Central memory CD8-positive, alpha-beta T cell (primary cell): ENCODE measurements at regions not wholly inside any gene's neighbourhood (a gene's known extent, or its start where the extent isn't known, plus 50 kb on each side); places are given as distances from the start of the nearest gene placed in this dataset.
"Not testable (repeated sequence)": the region's sequence is repeated elsewhere in the genome, so short reads cannot be mapped to it uniquely, and the experiment has no call there.

ENCODE experiments used
- ATAC-seq: fragments of 150-1000 bp; cut with Tn5 transposase; replicated peaks from 2 replicates; pipeline ENCODE4 v1.10.0; 2022; ENCODE audit warnings: mild to moderate bottlenecking, moderate FRiP score, moderate number of reproducible peaks; ENCODE audit not compliant: poor library complexity, severe bottlenecking; ENCODE audit errors: extremely low read depth
- DNase-seq, 2 donors: peaks; one replicate each; pipeline ENCODE4 v3.0.0; 2021; ENCODE audit warnings: low spot score in 2 of 2
- H3K27ac Mint-ChIP-seq: one replicate; pipeline ENCODE4 v1.8.0; 2022; ENCODE audit warnings: low read depth, mild to moderate bottlenecking, moderate library complexity, mixed read lengths
- H3K27me3 Mint-ChIP-seq: one replicate; pipeline ENCODE4 v1.8.0; 2022; ENCODE audit warnings: mixed read lengths
- H3K36me3 Mint-ChIP-seq: one replicate; pipeline ENCODE4 v1.8.0; 2022; ENCODE audit warnings: mild to moderate bottlenecking, moderate library complexity, mixed read lengths; ENCODE audit not compliant: insufficient read depth
- H3K4me1 Mint-ChIP-seq: one replicate; pipeline ENCODE4 v1.8.0; 2022; ENCODE audit warnings: mixed read lengths
- H3K4me3 Mint-ChIP-seq: one replicate; pipeline ENCODE4 v1.8.0; 2022; ENCODE audit warnings: mild to moderate bottlenecking, moderate library complexity, mixed read lengths
- H3K9me3 Mint-ChIP-seq: one replicate; pipeline ENCODE4 v1.8.0; 2022; ENCODE audit warnings: mixed read lengths

DNA sequence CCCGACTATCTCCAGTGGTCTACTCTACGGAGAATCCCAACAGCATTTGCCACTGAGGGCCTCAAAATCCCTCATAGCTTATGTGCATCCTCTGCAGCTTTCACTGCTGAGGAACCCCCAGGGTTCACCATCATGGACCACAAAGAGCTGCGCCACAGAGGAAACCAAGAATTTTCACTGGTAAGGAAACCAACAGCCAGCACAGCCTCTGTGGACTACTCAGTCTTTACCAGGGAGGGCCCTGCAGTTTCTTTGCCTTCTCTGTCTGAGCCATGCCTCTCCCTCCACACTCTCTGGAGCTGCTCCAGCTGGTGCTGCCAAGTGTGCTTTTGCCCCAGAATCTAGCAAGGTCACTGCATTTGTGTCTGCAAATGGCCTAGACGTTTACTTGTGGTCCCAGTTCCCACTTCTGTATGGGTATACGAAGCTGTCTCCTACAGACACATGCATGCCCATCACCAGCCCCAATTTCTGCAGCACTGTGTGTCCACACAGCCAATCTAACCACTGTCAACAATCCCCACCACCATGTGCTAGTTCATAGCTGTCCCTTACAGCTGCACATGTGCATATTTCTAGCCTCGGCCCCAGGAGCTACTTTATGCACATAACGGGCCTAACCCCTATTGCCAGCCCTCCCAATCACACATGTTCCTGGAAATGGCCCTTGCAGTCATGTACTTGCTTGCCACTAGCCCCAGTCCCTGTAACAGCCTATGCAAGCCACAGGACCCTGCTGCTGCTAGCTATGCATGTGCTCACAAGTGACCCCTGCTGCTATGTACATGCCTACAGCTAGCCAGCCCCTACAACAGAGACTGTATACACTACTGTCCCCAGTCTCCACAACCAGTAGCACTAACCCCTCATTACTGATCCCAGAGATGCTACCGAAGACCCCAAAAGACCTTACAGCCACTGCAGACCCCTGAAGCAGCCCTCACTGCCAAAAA is 1437.4 kb downstream of the CDH11 start:
- H3K27me3 Mint-ChIP-seq: no peaks in the 10 kb centered on the region
- no peaks in the 10 kb centered on the region for H3K36me3 Mint-ChIP-seq
- peaks cover 20% of the 10 kb centered on the region for H3K9me3 Mint-ChIP-seq
- no peaks in the 10 kb centered on the region for H3K4me1 Mint-ChIP-seq
- no peak overlapping the region for H3K4me3 Mint-ChIP-seq
- ATAC-seq (no peak), DNase-seq (no peak)
- H3K27ac Mint-ChIP-seq: no peak overlapping the region

DNA sequence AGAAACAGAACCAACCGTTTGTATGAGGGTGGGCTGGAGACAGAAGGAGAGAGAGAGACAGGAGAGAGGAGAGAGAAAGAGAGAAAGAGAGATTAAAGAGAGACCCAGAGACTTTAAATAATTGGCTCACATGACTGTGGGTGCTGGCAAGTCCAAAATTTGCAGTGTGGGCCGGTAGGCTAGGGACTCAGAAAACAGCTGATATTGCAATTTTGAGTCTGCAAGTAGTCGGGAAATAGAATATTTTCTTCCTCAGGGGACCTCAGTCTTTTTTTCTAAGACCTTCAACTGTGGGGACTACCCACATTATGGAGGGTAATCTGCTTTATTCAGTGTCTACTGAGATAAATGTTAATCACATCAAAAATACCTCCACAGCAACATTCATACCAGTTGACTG is 1439.0 kb downstream of the CDH11 start:
- H3K4me1 Mint-ChIP-seq: no peaks in the 10 kb centered on the region
- H3K9me3 Mint-ChIP-seq: peaks cover 20% of the 10 kb centered on the region
- no peak overlapping the region for H3K27ac Mint-ChIP-seq
- ATAC-seq: no peak
- H3K27me3 Mint-ChIP-seq: no peaks in the 10 kb centered on the region
- no peaks in the 10 kb centered on the region for H3K36me3 Mint-ChIP-seq
- no peak for DNase-seq
- H3K4me3 Mint-ChIP-seq: no peak overlapping the region

GRCh38 chr16:63672493-63672892 is 1449.4 kb downstream of the CDH11 start:
- Mint-ChIP-seq H3K27me3 (no peaks in the 10 kb centered on the region), H3K36me3 (no peaks in the 10 kb centered on the region), H3K9me3 (peaks cover 34% of the 10 kb centered on the region), H3K4me3 (no peak overlapping the region), H3K27ac (no peak overlapping the region), H3K4me1 (no peaks in the 10 kb centered on the region)
- DNase-seq (no peak), ATAC-seq (no peak)

DNA sequence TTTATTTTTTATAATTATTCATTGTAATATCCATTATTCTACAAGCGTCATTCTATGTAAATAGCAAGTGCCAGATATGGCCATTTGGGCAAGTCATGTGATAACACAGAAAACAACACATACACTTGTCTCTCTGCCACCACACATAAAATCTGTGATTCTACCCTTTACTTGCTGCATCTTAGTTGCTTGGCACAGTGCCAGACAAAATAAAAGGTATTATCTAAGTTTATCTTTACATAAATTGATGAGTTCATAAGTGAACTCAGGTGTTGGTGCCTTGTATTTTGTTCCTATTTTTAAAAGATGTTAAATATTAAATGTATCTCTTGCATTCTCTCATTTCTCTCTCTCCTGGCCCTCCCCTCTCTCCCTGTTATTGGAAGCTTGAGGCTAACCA is 1458.7 kb downstream of the CDH11 start:
- Mint-ChIP-seq H3K27me3 (no peaks in the 10 kb centered on the region), H3K9me3 (peaks cover 18% of the 10 kb centered on the region), H3K4me3 (no peak overlapping the region), H3K36me3 (no peaks in the 10 kb centered on the region), H3K27ac (no peak overlapping the region), H3K4me1 (no peaks in the 10 kb centered on the region)
- ATAC-seq (no peak), DNase-seq (no peak)

- no peak for ATAC-seq
- Mint-ChIP-seq H3K4me1 (no peaks in the 10 kb centered on the region), H3K36me3 (no peaks in the 10 kb centered on the region), H3K9me3 (peaks cover 11% of the 10 kb centered on the region), H3K27ac (no peak overlapping the region), H3K4me3 (no peak overlapping the region), H3K27me3 (no peaks in the 10 kb centered on the region)
- no peak for DNase-seq
Measured at GRCh38 chr16:63655846-63656245, 1466.0 kb downstream of the CDH11 start.

GRCh38 chr16:63653044-63653839 is 1468.6 kb downstream of the CDH11 start:
- Mint-ChIP-seq H3K4me3 (no peak overlapping the region), H3K4me1 (no peaks in the 10 kb centered on the region), H3K9me3 (peaks cover 11% of the 10 kb centered on the region), H3K27ac (no peak overlapping the region), H3K27me3 (no peaks in the 10 kb centered on the region), H3K36me3 (no peaks in the 10 kb centered on the region)
- DNase-seq: no peak
- ATAC-seq: no peak

DNA sequence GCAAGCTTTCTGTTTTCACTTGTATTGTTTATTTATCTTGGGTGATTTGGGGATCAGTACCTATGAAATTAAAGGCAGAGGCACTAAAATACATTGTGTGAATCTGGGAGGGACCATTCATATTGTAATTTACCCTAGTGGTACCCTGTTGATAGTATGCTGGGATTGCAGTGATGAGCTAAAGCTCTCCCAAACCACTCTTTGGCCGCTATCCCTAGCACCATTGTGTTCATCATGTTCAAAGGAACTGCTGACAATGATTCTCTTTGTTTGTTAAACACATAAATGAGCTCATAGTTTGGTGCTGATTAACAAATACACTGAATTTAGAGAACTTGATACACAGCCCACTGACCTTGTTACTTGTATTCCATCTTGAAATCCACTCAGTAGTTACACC is 1469.8 kb downstream of the CDH11 start:
- H3K9me3 Mint-ChIP-seq: peaks cover 11% of the 10 kb centered on the region
- H3K27me3 Mint-ChIP-seq: no peaks in the 10 kb centered on the region
- no peaks in the 10 kb centered on the region for H3K36me3 Mint-ChIP-seq
- no peak overlapping the region for H3K4me3 Mint-ChIP-seq
- no peaks in the 10 kb centered on the region for H3K4me1 Mint-ChIP-seq
- no peak overlapping the region for H3K27ac Mint-ChIP-seq
- ATAC-seq (no peak), DNase-seq (no peak)

GRCh38 chr16:63650550-63650949 is 1471.3 kb downstream of the CDH11 start:
- no peak for DNase-seq
- H3K4me3 Mint-ChIP-seq: no peak overlapping the region
- H3K4me1 Mint-ChIP-seq: no peaks in the 10 kb centered on the region
- H3K36me3 Mint-ChIP-seq: no peaks in the 10 kb centered on the region
- no peaks in the 10 kb centered on the region for H3K27me3 Mint-ChIP-seq
- H3K27ac Mint-ChIP-seq: no peak overlapping the region
- no peak for ATAC-seq
- H3K9me3 Mint-ChIP-seq: peaks cover 17% of the 10 kb centered on the region

DNA sequence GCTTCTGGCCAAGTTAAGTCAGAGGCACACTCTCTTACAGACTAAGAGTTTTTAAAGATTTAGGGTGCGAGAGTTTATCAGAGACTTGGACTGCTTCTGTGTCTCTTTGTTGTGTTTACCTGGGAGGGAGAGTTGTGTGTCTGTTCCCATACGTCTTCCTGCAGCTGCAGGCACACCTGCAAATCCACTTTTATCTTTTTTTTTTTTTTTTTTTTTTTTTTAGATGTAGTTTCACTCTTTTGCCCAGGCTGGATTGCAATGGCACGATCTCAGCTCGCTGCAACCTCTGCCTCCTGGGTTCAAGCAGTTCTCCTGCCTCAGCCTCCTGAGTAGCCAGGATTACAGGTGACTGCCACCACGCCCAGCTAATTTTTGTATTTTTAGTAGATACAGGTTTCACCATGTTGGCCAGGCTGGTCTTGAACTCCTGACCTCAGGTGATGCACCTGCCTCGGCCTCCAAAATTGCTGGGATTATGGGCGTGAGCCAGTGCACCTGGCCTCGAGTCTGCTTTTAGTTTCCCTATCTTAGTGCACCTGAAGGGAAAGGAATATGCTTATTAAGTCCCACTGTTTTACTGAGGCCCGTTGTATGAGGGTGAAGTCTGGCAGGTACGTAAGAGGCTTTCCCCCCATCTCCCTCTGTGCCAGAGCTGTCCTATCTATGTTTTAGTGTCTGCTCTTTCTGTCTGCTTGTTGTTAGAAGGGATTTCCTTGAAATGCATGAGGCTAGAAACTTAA is 1488.0 kb downstream of the CDH11 start:
- ATAC-seq, H3K4me1 Mint-ChIP-seq: not testable (repeated sequence)

GRCh38 chr16:63629272-63629671 is 1492.6 kb downstream of the CDH11 start:
- Mint-ChIP-seq H3K4me3 (no peak overlapping the region), H3K9me3 (peaks cover 13% of the 10 kb centered on the region), H3K27me3 (no peaks in the 10 kb centered on the region), H3K4me1 (no peaks in the 10 kb centered on the region), H3K36me3 (no peaks in the 10 kb centered on the region), H3K27ac (no peak overlapping the region)
- no peak for DNase-seq
- no peak for ATAC-seq

More for the DNA sequence above, 1488.0 kb downstream of the CDH11 start:
- H3K4me3 Mint-ChIP-seq, H3K27me3 Mint-ChIP-seq, H3K36me3 Mint-ChIP-seq, DNase-seq, H3K27ac Mint-ChIP-seq: not testable (repeated sequence)
- peaks cover 23% of the 10 kb centered on the region for H3K9me3 Mint-ChIP-seq

GRCh38 chr16:63628812-63629211 is 1493.1 kb downstream of the CDH11 start:
- Mint-ChIP-seq H3K9me3 (peaks cover 11% of the 10 kb centered on the region), H3K36me3 (no peaks in the 10 kb centered on the region), H3K4me1 (no peaks in the 10 kb centered on the region), H3K27ac (no peak overlapping the region), H3K4me3 (no peak overlapping the region), H3K27me3 (no peaks in the 10 kb centered on the region)
- DNase-seq: no peak
- ATAC-seq: no peak

GRCh38 chr16:63625126-63625525 is 1496.7 kb downstream of the CDH11 start:
- H3K36me3 Mint-ChIP-seq: no peaks in the 10 kb centered on the region
- no peak overlapping the region for H3K4me3 Mint-ChIP-seq
- peaks cover 6% of the 10 kb centered on the region for H3K9me3 Mint-ChIP-seq
- ATAC-seq (no peak), DNase-seq (no peak)
- H3K4me1 Mint-ChIP-seq: no peaks in the 10 kb centered on the region
- no peaks in the 10 kb centered on the region for H3K27me3 Mint-ChIP-seq
- H3K27ac Mint-ChIP-seq: no peak overlapping the region
